SK-N-MC (cell line): ENCODE measurements at regions not wholly inside any gene's neighbourhood (a gene's known extent, or its start where the extent isn't known, plus 50 kb on each side); places are given as distances from the start of the nearest gene placed in this dataset.

Experiments
- EZH2 ChIP-seq: fragments of 200-600 bp; sonication (generic); IDR thresholded peaks from one replicate; pipeline ENCODE4 v1.6.1; 2017; ENCODE audit warnings: antibody characterized with exemption
- POLR2AphosphoS5 ChIP-seq: IDR thresholded peaks from 2 replicates; pipeline ENCODE4 v1.6.1; 2012; ENCODE audit warnings: mild to moderate bottlenecking, low read depth, low read length, borderline replicate concordance

- TF ChIP-seq POLR2AphosphoS5 = no peak
- no peak for TF ChIP-seq EZH2
Measured at GRCh38 chr15:69529141-69529540, 76.5 kb downstream of the RPLP1 start.
